ENCODE measurements at regions not wholly inside any gene's neighbourhood (a gene's known extent, or its start where the extent isn't known, plus 50 kb on each side); places are given as distances from the start of the nearest gene placed in this dataset.

DNA sequence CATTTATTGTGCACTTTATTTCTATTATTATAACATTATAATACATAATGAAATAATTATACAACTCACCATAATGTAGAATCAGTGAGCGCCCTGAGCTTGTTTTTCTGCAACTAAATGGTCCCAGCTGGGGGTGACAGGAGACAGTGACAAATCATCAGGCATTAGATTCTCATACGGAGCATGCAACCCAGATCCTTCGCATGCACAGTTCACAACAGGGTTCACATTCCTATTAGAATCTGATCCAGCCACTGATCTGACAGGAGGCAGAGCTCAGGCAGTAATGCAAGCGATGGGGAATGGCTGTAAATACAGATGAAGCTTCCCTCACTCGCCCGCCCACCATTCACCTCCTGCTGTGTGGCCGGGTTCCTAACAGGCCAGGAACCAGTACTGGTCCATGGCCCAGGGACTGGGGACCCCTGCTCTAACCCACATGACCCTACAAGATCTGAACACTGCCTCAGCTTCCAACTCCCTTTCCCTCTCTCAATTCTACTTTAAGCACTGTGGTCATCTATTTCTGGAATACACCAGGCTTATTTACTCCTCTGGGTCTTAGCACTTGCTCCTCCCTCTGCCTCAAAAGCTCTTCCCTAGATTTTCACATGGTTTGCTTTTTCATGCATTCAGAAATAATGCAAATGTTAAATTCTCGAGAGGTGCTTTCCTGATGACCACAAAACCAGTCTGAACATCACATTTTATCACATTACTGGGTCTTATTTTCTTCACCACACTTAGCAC, 166.8 kb upstream of the HCCS start:
- in situ Hi-C loops (cut with HindIII; ENCODE audit: low pct_unique_long_range_greater_than_20kb, low sequenced_read_pairs), result no loop called here
- intact Hi-C loops (cut with micrococcal nuclease; ENCODE audit: unreplicated experiment), result no loop called here
- ChIA-PET CTCF (no interaction called here), POLR2A (no interaction called here)
- Histone ChIP-seq H3K27ac (ENCODE audit: low read length) (no peak overlapping the region), H3K4me3 (ENCODE audit: low read depth in 2 of 2, low read length in 2 of 2) (no peak overlapping the region), H3K27me3 (ENCODE audit: control insufficient read depth, insufficient read depth, low read length) (no peaks in the 10 kb centered on the region), H3K36me3 (ENCODE audit: control insufficient read depth, insufficient read depth, low read length) (no peaks in the 10 kb centered on the region), H3K4me1 (ENCODE audit: control insufficient read depth, insufficient read depth, low read length) (no peaks in the 10 kb centered on the region), H3K9me3 (ENCODE audit: control insufficient read depth, insufficient read depth, low read depth, low read length) (no peaks in the 10 kb centered on the region)
- DNase-seq (ENCODE audit: low read depth, low spot score) (no peak), ATAC-seq (no peak)
- TF ChIP-seq SIN3A (IDR thresholded peaks at IDR 0.05; ENCODE audit: borderline replicate concordance, insufficient read depth, low read depth, low read length) (no peak), TCF7L2 (IDR thresholded peaks at IDR 0.05; ENCODE audit: low read depth, low read length) (no peak), POLR2AphosphoS5 (IDR thresholded peaks at IDR 0.05; ENCODE audit: low read depth, low read length) (no peak)
- TF ChIP-seq, protein P1, sequence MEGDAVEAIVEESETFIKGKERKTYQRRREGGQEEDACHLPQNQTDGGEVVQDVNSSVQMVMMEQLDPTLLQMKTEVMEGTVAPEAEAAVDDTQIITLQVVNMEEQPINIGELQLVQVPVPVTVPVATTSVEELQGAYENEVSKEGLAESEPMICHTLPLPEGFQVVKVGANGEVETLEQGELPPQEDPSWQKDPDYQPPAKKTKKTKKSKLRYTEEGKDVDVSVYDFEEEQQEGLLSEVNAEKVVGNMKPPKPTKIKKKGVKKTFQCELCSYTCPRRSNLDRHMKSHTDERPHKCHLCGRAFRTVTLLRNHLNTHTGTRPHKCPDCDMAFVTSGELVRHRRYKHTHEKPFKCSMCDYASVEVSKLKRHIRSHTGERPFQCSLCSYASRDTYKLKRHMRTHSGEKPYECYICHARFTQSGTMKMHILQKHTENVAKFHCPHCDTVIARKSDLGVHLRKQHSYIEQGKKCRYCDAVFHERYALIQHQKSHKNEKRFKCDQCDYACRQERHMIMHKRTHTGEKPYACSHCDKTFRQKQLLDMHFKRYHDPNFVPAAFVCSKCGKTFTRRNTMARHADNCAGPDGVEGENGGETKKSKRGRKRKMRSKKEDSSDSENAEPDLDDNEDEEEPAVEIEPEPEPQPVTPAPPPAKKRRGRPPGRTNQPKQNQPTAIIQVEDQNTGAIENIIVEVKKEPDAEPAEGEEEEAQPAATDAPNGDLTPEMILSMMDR (IDR thresholded peaks at IDR 0.05), result no peak
- TF ChIP-seq, protein P2, sequence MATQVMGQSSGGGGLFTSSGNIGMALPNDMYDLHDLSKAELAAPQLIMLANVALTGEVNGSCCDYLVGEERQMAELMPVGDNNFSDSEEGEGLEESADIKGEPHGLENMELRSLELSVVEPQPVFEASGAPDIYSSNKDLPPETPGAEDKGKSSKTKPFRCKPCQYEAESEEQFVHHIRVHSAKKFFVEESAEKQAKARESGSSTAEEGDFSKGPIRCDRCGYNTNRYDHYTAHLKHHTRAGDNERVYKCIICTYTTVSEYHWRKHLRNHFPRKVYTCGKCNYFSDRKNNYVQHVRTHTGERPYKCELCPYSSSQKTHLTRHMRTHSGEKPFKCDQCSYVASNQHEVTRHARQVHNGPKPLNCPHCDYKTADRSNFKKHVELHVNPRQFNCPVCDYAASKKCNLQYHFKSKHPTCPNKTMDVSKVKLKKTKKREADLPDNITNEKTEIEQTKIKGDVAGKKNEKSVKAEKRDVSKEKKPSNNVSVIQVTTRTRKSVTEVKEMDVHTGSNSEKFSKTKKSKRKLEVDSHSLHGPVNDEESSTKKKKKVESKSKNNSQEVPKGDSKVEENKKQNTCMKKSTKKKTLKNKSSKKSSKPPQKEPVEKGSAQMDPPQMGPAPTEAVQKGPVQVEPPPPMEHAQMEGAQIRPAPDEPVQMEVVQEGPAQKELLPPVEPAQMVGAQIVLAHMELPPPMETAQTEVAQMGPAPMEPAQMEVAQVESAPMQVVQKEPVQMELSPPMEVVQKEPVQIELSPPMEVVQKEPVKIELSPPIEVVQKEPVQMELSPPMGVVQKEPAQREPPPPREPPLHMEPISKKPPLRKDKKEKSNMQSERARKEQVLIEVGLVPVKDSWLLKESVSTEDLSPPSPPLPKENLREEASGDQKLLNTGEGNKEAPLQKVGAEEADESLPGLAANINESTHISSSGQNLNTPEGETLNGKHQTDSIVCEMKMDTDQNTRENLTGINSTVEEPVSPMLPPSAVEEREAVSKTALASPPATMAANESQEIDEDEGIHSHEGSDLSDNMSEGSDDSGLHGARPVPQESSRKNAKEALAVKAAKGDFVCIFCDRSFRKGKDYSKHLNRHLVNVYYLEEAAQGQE (IDR thresholded peaks at IDR 0.05; ENCODE audit: insufficient read depth in 1 of 2, low read depth in 2 of 2, low read length in 1 of 2), result no peak
- no TSS peak for BruUV-seq (replicated peaks)

DNA sequence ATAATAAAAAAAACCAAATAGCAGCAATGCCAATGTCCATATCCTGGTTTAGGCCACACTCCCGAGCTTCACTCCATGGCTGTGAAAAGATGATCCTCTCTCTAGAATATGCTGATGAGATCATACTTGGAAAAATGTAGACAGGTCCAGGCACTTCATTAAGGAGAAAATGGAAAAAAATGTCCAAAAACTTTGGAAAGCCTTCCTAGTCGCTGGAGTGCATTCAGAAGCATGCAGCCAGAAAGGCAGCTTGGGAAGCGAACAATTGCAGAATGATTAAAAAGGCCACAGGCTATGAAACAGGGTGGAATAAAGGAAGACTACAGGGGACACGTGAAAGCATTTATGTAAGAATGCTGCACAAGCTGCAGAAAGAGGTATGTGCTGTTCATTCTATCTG, 165.6 kb upstream of the HCCS start:
- ATAC-seq, result no peak
- TF ChIP-seq, protein P2 (IDR thresholded peaks at IDR 0.05; ENCODE audit: insufficient read depth in 1 of 2, low read depth in 2 of 2, low read length in 1 of 2), result no peak
- TF ChIP-seq POLR2AphosphoS5 (IDR thresholded peaks at IDR 0.05; ENCODE audit: low read depth, low read length), result no peak
- TF ChIP-seq, protein P1 (IDR thresholded peaks at IDR 0.05), result no peak
- no peak for TF ChIP-seq TCF7L2 (IDR thresholded peaks at IDR 0.05; ENCODE audit: low read depth, low read length)
- TF ChIP-seq SIN3A (IDR thresholded peaks at IDR 0.05; ENCODE audit: borderline replicate concordance, insufficient read depth, low read depth, low read length), result no peak
- in situ Hi-C loops (cut with HindIII; ENCODE audit: low pct_unique_long_range_greater_than_20kb, low sequenced_read_pairs), result no loop called here
- intact Hi-C loops (cut with micrococcal nuclease; ENCODE audit: unreplicated experiment), result no loop called here
- H3K4me1 ChIP-seq (ENCODE audit: control insufficient read depth, insufficient read depth, low read length), result no peaks in the 10 kb centered on the region
- H3K36me3 ChIP-seq (ENCODE audit: control insufficient read depth, insufficient read depth, low read length), result no peaks in the 10 kb centered on the region
- DNase-seq (ENCODE audit: low read depth, low spot score), result no peak
- no peaks in the 10 kb centered on the region for H3K27me3 ChIP-seq (ENCODE audit: control insufficient read depth, insufficient read depth, low read length)
- ChIA-PET CTCF (no interaction called here), POLR2A (no interaction called here)
- no peak overlapping the region for H3K27ac ChIP-seq (ENCODE audit: low read length)
- no peak overlapping the region for H3K4me3 ChIP-seq (ENCODE audit: low read depth in 2 of 2, low read length in 2 of 2)
- no TSS peak for BruUV-seq (replicated peaks)
- H3K9me3 ChIP-seq (ENCODE audit: control insufficient read depth, insufficient read depth, low read depth, low read length), result no peaks in the 10 kb centered on the region

Measured in Panc1 (cell line).